DND-41 (cell line): ENCODE measurements at regions not wholly inside any gene's neighbourhood (a gene's known extent, or its start where the extent isn't known, plus 50 kb on each side); places are given as distances from the start of the nearest gene placed in this dataset.

Experiments
- EZH2 ChIP-seq: IDR thresholded peaks from 3 replicates; pipeline ENCODE4 v1.6.1; 2012; ENCODE audit warnings: borderline replicate concordance, low read depth, mild to moderate bottlenecking, moderate library complexity, low read length, inconsistent platforms; ENCODE audit not compliant: severe bottlenecking
- TF ChIP-seq, protein P1 (sequence below): IDR thresholded peaks from 2 replicates; pipeline ENCODE4 v1.5.1; 2012; ENCODE audit warnings: borderline replicate concordance, low read length, moderate library complexity, mild to moderate bottlenecking; ENCODE audit not compliant: poor library complexity, severe bottlenecking; ENCODE audit errors: extremely low read depth

DNA sequence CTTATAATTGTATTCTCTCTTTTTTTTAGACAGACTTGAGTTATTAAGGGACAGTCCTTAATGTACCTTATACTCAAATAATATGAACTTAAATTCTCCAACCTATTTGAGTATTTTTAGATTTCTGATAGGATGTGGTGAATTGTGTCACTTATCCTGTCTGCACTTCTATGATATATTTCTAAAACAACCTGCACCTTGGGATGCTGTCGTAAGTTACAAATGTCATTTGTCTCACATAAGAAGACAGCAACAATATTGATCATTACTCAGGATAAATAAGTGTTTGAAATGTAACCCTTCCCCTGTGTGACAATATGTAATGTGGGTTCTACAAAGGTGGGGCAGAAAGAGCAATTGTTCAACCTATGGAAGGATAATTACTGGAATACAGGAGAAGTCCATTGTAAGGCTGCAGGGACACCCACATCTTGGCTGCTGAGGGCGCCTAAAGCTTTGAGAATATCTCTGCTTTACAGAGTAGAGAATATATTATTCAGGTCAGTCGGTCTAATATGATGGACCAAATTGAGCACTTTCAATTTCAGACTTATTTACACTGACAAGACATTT, 236.9 kb upstream of the PRR20A start:
- TF ChIP-seq, protein P1, sequence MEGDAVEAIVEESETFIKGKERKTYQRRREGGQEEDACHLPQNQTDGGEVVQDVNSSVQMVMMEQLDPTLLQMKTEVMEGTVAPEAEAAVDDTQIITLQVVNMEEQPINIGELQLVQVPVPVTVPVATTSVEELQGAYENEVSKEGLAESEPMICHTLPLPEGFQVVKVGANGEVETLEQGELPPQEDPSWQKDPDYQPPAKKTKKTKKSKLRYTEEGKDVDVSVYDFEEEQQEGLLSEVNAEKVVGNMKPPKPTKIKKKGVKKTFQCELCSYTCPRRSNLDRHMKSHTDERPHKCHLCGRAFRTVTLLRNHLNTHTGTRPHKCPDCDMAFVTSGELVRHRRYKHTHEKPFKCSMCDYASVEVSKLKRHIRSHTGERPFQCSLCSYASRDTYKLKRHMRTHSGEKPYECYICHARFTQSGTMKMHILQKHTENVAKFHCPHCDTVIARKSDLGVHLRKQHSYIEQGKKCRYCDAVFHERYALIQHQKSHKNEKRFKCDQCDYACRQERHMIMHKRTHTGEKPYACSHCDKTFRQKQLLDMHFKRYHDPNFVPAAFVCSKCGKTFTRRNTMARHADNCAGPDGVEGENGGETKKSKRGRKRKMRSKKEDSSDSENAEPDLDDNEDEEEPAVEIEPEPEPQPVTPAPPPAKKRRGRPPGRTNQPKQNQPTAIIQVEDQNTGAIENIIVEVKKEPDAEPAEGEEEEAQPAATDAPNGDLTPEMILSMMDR = no peak
- TF ChIP-seq EZH2 = no peak
